Thyroid gland (tissue), 4 donors: ENCODE measurements at regions not wholly inside any gene's neighbourhood (a gene's known extent, or its start where the extent isn't known, plus 50 kb on each side); places are given as distances from the start of the nearest gene placed in this dataset.

Experiments
- POLR2A ChIP-seq, 2 donors: fragments of 450-650 bp; IDR thresholded peaks; one replicate each; pipeline ENCODE4 v1.6.1; 2017; ENCODE audit warnings: antibody characterized with exemption in 2 of 2, mild to moderate bottlenecking in 2 of 2, moderate library complexity in 1 of 2
- TF ChIP-seq, protein P1 (sequence below), 6 experiments: fragments of 200-600 bp in 3 of 6; fragments of 450-650 bp in 3 of 6; sonication (generic) in 3 of 6; IDR thresholded peaks; one replicate each; pipeline ENCODE4 v1.5.1; 2016 to 2019; ENCODE audit warnings: antibody characterized with exemption in 6 of 6, mild to moderate bottlenecking in 2 of 6, inconsistent platforms in 1 of 6, moderate library complexity in 1 of 6

GRCh38 chr18:41326311-41326710 is 628.7 kb upstream of the PIK3C3 start:
- TF ChIP-seq, protein P1, sequence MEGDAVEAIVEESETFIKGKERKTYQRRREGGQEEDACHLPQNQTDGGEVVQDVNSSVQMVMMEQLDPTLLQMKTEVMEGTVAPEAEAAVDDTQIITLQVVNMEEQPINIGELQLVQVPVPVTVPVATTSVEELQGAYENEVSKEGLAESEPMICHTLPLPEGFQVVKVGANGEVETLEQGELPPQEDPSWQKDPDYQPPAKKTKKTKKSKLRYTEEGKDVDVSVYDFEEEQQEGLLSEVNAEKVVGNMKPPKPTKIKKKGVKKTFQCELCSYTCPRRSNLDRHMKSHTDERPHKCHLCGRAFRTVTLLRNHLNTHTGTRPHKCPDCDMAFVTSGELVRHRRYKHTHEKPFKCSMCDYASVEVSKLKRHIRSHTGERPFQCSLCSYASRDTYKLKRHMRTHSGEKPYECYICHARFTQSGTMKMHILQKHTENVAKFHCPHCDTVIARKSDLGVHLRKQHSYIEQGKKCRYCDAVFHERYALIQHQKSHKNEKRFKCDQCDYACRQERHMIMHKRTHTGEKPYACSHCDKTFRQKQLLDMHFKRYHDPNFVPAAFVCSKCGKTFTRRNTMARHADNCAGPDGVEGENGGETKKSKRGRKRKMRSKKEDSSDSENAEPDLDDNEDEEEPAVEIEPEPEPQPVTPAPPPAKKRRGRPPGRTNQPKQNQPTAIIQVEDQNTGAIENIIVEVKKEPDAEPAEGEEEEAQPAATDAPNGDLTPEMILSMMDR (IDR thresholded peaks at IDR 0.05) = no peak
- no peak for TF ChIP-seq POLR2A (IDR thresholded peaks at IDR 0.05)
